PC-3 (cell line): ENCODE measurements at regions not wholly inside any gene's neighbourhood (a gene's known extent, or its start where the extent isn't known, plus 50 kb on each side); places are given as distances from the start of the nearest gene placed in this dataset.

Experiments used
- CTCF ChIP-seq: fragments of 300-600 bp; sonication (generic); conservative IDR thresholded peaks from 2 replicates; pipeline ENCODE4 v1.5.1; 2017; ENCODE audit warnings: antibody characterized with exemption, low read depth, mild to moderate bottlenecking, low read length
- EZH2 ChIP-seq: fragments of 300-600 bp; sonication (generic); IDR thresholded peaks from one replicate; pipeline ENCODE4 v1.6.1; 2017; ENCODE audit warnings: antibody characterized with exemption, mild to moderate bottlenecking, low read length; ENCODE audit not compliant: unreplicated experiment
- EZH2phosphoT487 ChIP-seq: fragments of 300-600 bp; sonication (generic); IDR thresholded peaks from 2 replicates; pipeline ENCODE4 v1.6.1; 2018; ENCODE audit warnings: mild to moderate bottlenecking, antibody characterized with exemption, low read length, borderline replicate concordance

GRCh38 chr20:48265791-48266190 lies 480.5 kb upstream of the SULF2 start:
- TF ChIP-seq CTCF (no peak), EZH2phosphoT487 (no peak), EZH2 (no peak)
